WTC11 (cell line): ENCODE measurements at regions not wholly inside any gene's neighbourhood (a gene's known extent, or its start where the extent isn't known, plus 50 kb on each side); places are given as distances from the start of the nearest gene placed in this dataset.

Experiments
- ATAC-seq: fragments of 200-7000 bp; cut with Tn5 transposase; 2 replicates; pipeline ENCODE4 v1.10.0; 2021; ENCODE audit warnings: mild to moderate bottlenecking, moderate library complexity
- CTCF ChIA-PET: fragments of 300-600 bp; sonication (Branson Sonifier 250); formaldehyde crosslinking; loops from one replicate; lab custom pipeline; 2021; ENCODE audit warnings: antibody characterized with exemption; lab: Charles Lee
- POLR2A ChIA-PET: fragments of 350-600 bp; sonication (Branson Sonifier 250); formaldehyde crosslinking; loops from one replicate; lab custom pipeline; 2021; ENCODE audit warnings: antibody characterized with exemption; lab: Charles Lee
- DNase-seq: peaks from one replicate; pipeline ENCODE4 v3.0.0; 2021; ENCODE audit warnings: low spot score
- H3K27ac Mint-ChIP-seq: 2 replicates; pipeline ENCODE4 v1.8.0; 2021; ENCODE audit warnings: mixed read lengths
- H3K27me3 Mint-ChIP-seq: 2 replicates; pipeline ENCODE4 v1.8.0; 2021; ENCODE audit warnings: low read depth, mild to moderate bottlenecking, moderate library complexity, mixed read lengths
- H3K36me3 Mint-ChIP-seq: 2 replicates; pipeline ENCODE4 v1.8.0; 2021; ENCODE audit warnings: mixed read lengths
- H3K4me1 Mint-ChIP-seq: 2 replicates; pipeline ENCODE4 v1.8.0; 2022; ENCODE audit warnings: mixed read lengths
- H3K4me3 Mint-ChIP-seq: 2 replicates; pipeline ENCODE4 v1.8.0; 2021; ENCODE audit warnings: mild to moderate bottlenecking, moderate library complexity, mixed read lengths
- H3K9me3 Mint-ChIP-seq: 2 replicates; pipeline ENCODE4 v1.8.0; 2021; ENCODE audit warnings: mixed read lengths
- ARID4B ChIP-seq: sonication (generic); formaldehyde crosslinking; IDR thresholded peaks from 2 replicates; pipeline ENCODE4 v1.8.0; 2023; ENCODE audit warnings: missing genetic modification reagents, mild to moderate bottlenecking, borderline replicate concordance
- E2F4 ChIP-seq: sonication (generic); formaldehyde crosslinking; IDR thresholded peaks from 2 replicates; pipeline ENCODE4 v1.8.1; 2022; ENCODE audit warnings: low read depth, mild to moderate bottlenecking, moderate library complexity, missing genetic modification reagents, borderline replicate concordance
- ELF4 ChIP-seq: sonication (generic); formaldehyde crosslinking; IDR thresholded peaks from 2 replicates; pipeline ENCODE4 v1.8.1; 2022; ENCODE audit warnings: low read depth, mild to moderate bottlenecking, moderate library complexity, missing genetic modification reagents
- ERG ChIP-seq: fragments of 250-450 bp; sonication (Bioruptor Pico); IDR thresholded peaks from 2 replicates; pipeline ENCODE4 v1.8.0; 2021; ENCODE audit warnings: mild to moderate bottlenecking
- FOXJ3 ChIP-seq: sonication (generic); formaldehyde crosslinking; IDR thresholded peaks from 2 replicates; pipeline ENCODE4 v1.9.0; 2021; ENCODE audit warnings: missing genetic modification reagents, mild to moderate bottlenecking, borderline replicate concordance
- FOXK1 ChIP-seq: sonication (generic); formaldehyde crosslinking; IDR thresholded peaks from 2 replicates; pipeline ENCODE4 v1.8.0; 2022; ENCODE audit warnings: mild to moderate bottlenecking, moderate library complexity, missing genetic modification reagents
- GABPB1 ChIP-seq: sonication (generic); formaldehyde crosslinking; IDR thresholded peaks from 2 replicates; pipeline ENCODE4 v1.8.1; 2023; ENCODE audit warnings: mild to moderate bottlenecking, missing genetic modification reagents
- IRF1 ChIP-seq: sonication (generic); formaldehyde crosslinking; IDR thresholded peaks from 2 replicates; pipeline ENCODE4 v1.8.0; 2023; ENCODE audit warnings: missing genetic modification reagents
- JAZF1 ChIP-seq: fragments of 250-450 bp; sonication (Bioruptor Pico); IDR thresholded peaks from 2 replicates; pipeline ENCODE4 v1.9.0; 2021; ENCODE audit warnings: moderate library complexity, mild to moderate bottlenecking, inconsistent platforms
- KAT7 ChIP-seq: sonication (generic); formaldehyde crosslinking; IDR thresholded peaks from 2 replicates; pipeline ENCODE4 v1.8.1; 2023; ENCODE audit warnings: missing genetic modification reagents, mild to moderate bottlenecking, borderline replicate concordance
- MYBL2 ChIP-seq: sonication (generic); formaldehyde crosslinking; IDR thresholded peaks from 2 replicates; pipeline ENCODE4 v1.8.1; 2023; ENCODE audit warnings: mild to moderate bottlenecking, moderate library complexity, missing genetic modification reagents
- NFYB ChIP-seq: sonication (generic); formaldehyde crosslinking; conservative IDR thresholded peaks from 2 replicates; pipeline ENCODE4 v1.8.0; 2022; ENCODE audit warnings: low read depth, missing genetic modification reagents
- TEAD1 ChIP-seq: sonication (generic); formaldehyde crosslinking; IDR thresholded peaks from 2 replicates; pipeline ENCODE4 v1.8.0; 2022; ENCODE audit warnings: mild to moderate bottlenecking, missing genetic modification reagents
- TEAD4 ChIP-seq: sonication (generic); formaldehyde crosslinking; IDR thresholded peaks from 2 replicates; pipeline ENCODE4 v1.8.0; 2022; ENCODE audit warnings: mild to moderate bottlenecking, missing genetic modification reagents
- ZNF219 ChIP-seq: sonication (generic); formaldehyde crosslinking; IDR thresholded peaks from 2 replicates; pipeline ENCODE4 v1.8.0; 2023; ENCODE audit warnings: missing genetic modification reagents, mild to moderate bottlenecking, borderline replicate concordance
- ZNF396 ChIP-seq: fragments of 250-450 bp; sonication (Bioruptor Pico); IDR thresholded peaks from 2 replicates; pipeline ENCODE4 v1.8.0; 2021; ENCODE audit warnings: mild to moderate bottlenecking, moderate library complexity, borderline replicate concordance
- ZNF423 ChIP-seq: fragments of 250-450 bp; sonication (Bioruptor Pico); IDR thresholded peaks from 2 replicates; pipeline ENCODE4 v2.1.2; 2022; ENCODE audit warnings: mild to moderate bottlenecking, moderate library complexity

- no peak for DNase-seq
- Mint-ChIP-seq H3K27ac (no peak overlapping the region), H3K27me3 (no peaks in the 10 kb centered on the region), H3K36me3 (no peaks in the 10 kb centered on the region), H3K4me3 (no peak overlapping the region), H3K4me1 (no peaks in the 10 kb centered on the region), H3K9me3 (no peaks in the 10 kb centered on the region)
- TF ChIP-seq KAT7 (CRISPR knock-in tag) = no peak
- TF ChIP-seq E2F4 (CRISPR knock-in tag) = no peak
- no peak for TF ChIP-seq TEAD4 (CRISPR knock-in tag)
- TF ChIP-seq FOXK1 (CRISPR knock-in tag) = no peak
- no peak for TF ChIP-seq ZNF396 (CRISPR knock-in tag)
- no peak for TF ChIP-seq ZNF219 (CRISPR knock-in tag)
- no peak for TF ChIP-seq FOXJ3 (CRISPR knock-in tag)
- no peak for TF ChIP-seq ZNF423
- TF ChIP-seq IRF1 (CRISPR knock-in tag) = no peak
- TF ChIP-seq ELF4 = no peak
- TF ChIP-seq MYBL2 = no peak
- no peak for TF ChIP-seq ERG (CRISPR knock-in tag)
- no peak for TF ChIP-seq TEAD1 (CRISPR knock-in tag)
- ATAC-seq = no peak
- CTCF ChIA-PET = no interaction called here
- POLR2A ChIA-PET = no interaction called here
These were observed 473.2 kb downstream of the LRFN5 start for GRCh38 chr14:42079911-42080310.

DNA sequence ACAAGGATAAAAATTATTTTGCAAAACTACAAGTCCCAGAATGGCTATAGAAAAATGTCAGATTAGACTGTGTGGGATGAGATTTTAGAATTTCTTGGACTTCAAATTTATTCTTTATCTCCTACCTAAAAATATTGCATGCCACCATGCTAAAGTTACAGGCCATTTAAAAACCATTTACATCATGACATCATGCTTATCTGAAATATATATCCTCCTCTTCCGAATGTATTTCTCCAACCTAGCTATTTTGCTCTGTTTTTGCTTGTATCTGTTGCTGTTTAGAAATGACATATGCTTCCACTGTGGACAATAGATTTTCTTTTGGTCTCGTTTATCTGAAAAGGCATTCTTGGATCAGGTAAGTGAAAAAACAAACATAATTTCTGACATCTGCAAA is 471.7 kb downstream of the LRFN5 start:
- Mint-ChIP-seq H3K27ac (no peak overlapping the region), H3K4me3 (no peak overlapping the region), H3K27me3 (no peaks in the 10 kb centered on the region), H3K36me3 (no peaks in the 10 kb centered on the region), H3K4me1 (no peaks in the 10 kb centered on the region)
- CTCF ChIA-PET = no interaction called here
- ATAC-seq (no peak), DNase-seq (no peak)
- TF ChIP-seq ELF4 (no peak), GABPB1 (CRISPR knock-in tag) (no peak), ZNF219 (CRISPR knock-in tag) (no peak), KAT7 (CRISPR knock-in tag) (no peak), JAZF1 (no peak), NFYB (no peak), ARID4B (CRISPR knock-in tag) (no peak)
- TF ChIP-seq, all 79 proteins: peak for 0
- POLR2A ChIA-PET = no interaction called here
- H3K9me3 Mint-ChIP-seq = no peaks in the 10 kb centered on the region
